ENCODE measurements at regions not wholly inside any gene's neighbourhood (a gene's known extent, or its start where the extent isn't known, plus 50 kb on each side); places are given as distances from the start of the nearest gene placed in this dataset.

DNA sequence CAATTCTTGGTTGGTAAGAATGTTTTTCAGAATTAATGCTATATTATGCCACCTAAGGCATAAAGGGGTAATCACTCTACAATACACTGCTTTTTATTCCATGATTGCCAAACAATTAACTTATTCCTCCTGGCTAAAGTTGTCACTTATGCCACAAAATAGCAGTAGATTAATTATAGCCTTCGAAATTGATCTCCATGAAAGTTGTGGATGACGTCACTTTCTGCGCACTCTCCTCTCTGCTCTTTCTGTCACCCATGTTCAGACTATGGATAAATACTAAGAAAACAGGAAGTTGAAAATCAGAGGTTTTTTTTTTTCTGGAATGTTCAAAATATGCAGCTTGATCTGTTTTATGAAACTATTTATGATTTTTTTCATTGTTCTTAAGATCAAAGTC lies 790.1 kb upstream of the CNTN5 start:
- DNase-seq (ENCODE audit: low read depth) = no peak
- TF ChIP-seq, protein P1, sequence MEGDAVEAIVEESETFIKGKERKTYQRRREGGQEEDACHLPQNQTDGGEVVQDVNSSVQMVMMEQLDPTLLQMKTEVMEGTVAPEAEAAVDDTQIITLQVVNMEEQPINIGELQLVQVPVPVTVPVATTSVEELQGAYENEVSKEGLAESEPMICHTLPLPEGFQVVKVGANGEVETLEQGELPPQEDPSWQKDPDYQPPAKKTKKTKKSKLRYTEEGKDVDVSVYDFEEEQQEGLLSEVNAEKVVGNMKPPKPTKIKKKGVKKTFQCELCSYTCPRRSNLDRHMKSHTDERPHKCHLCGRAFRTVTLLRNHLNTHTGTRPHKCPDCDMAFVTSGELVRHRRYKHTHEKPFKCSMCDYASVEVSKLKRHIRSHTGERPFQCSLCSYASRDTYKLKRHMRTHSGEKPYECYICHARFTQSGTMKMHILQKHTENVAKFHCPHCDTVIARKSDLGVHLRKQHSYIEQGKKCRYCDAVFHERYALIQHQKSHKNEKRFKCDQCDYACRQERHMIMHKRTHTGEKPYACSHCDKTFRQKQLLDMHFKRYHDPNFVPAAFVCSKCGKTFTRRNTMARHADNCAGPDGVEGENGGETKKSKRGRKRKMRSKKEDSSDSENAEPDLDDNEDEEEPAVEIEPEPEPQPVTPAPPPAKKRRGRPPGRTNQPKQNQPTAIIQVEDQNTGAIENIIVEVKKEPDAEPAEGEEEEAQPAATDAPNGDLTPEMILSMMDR (conservative IDR thresholded peaks at IDR 0.05; ENCODE audit: low read depth, low read length) = no peak
- no peak overlapping the region for H3K4me3 ChIP-seq (ENCODE audit: low read depth, low read length)

DNA sequence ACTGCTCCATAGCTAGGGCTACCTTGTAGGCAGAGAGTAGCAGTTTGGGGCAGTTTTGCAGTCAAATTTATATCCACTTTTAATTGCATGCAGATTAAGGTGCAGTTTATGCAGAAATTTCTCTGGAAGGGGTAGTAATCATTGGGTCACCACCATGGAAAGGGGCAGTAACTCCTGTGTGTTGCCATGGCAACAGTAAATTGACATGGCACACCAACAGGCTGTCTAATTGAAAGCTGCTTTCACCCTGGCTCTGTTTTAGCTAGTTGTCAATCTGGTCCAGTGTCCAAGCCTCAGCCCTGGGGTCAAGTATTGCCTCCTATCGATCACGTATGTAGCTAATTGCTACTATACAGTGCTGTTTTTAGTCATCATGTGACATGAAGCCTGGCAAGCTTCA lies 786.1 kb upstream of the CNTN5 start:
- TF ChIP-seq, protein P1 (conservative IDR thresholded peaks at IDR 0.05; ENCODE audit: low read depth, low read length) = no peak
- no peak for DNase-seq (ENCODE audit: low read depth)
- H3K4me3 ChIP-seq (ENCODE audit: low read depth, low read length) = no peak overlapping the region

DNA sequence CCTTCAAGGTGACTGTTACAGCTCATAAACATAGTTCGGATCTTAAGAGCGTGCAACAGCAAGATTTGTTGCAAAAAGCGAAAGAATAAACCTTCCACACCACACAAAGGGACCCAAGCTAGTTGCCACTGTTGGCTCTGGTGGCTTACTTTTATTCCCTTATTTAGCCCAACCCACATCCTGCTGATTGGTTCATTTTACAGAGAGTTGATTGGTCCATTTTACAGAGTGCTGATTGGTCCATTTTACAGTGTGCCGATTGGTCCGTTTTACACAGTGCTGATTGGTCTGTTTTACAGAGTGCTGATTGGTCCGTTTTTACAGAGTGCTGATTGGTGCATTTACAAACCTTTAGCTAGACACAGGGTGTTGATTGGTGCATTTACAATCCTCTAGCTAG lies 776.9 kb upstream of the CNTN5 start:
- TF ChIP-seq, protein P1 (conservative IDR thresholded peaks at IDR 0.05; ENCODE audit: low read depth, low read length) = no peak
- DNase-seq (ENCODE audit: low read depth) = no peak
- H3K4me3 ChIP-seq (ENCODE audit: low read depth, low read length) = no peak overlapping the region

DNA sequence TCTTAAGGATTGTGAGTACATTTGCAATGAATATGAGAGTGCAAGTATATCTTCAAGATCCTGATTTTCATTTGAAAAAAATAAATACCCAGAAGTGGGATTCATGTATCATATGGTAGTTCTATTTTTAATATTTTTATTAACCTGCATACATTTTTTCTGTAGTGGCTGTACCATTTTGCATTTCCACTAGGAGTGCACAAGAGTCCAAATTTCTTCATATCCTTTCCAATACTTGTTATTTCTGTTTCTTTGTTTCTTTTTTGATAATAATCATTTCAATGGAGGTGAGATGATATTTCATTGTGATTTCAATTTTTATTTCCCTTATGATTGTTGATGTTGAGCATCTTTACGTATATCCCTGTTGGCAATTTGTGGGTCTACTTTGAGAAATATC lies 759.8 kb upstream of the CNTN5 start:
- TF ChIP-seq, protein P1 (conservative IDR thresholded peaks at IDR 0.05; ENCODE audit: low read depth, low read length) = peak; percentile 15
- no peak for DNase-seq (ENCODE audit: low read depth)
- no peak overlapping the region for H3K4me3 ChIP-seq (ENCODE audit: low read depth, low read length)

DNA sequence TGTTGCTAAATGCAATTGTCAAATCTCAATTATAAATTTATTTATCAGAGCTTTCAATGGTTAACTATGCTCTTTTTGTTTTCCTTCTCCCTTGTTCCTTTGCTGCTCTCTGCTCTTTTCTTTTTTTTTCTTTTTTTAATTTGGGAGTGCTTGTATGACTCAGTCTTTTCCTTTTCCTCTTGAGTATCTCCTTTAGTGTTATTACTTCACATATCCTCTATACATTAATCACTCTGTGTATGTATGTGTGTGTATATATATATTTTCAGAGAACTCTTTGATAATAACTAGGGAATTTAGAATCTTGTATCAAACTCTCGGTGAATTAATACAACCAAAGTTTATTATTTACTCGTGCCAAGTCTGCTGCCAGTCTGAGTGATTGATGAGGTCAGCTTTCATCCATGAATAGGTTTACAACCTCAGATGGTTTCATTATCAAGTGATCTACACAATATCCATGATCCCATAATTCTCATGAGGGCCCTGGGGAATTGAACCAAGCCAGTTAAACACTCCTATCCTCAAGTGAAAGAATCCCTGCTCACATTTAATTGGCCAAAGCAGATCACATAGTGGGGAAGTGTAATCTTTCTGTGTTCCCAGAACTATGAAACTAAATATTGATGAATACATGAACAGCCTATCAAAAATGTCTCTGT lies 743.4 kb upstream of the CNTN5 start:
- TF ChIP-seq, protein P1 (conservative IDR thresholded peaks at IDR 0.05; ENCODE audit: low read depth, low read length) = no peak
- DNase-seq (ENCODE audit: low read depth) = no peak
- H3K4me3 ChIP-seq (ENCODE audit: low read depth, low read length) = no peak overlapping the region

DNA sequence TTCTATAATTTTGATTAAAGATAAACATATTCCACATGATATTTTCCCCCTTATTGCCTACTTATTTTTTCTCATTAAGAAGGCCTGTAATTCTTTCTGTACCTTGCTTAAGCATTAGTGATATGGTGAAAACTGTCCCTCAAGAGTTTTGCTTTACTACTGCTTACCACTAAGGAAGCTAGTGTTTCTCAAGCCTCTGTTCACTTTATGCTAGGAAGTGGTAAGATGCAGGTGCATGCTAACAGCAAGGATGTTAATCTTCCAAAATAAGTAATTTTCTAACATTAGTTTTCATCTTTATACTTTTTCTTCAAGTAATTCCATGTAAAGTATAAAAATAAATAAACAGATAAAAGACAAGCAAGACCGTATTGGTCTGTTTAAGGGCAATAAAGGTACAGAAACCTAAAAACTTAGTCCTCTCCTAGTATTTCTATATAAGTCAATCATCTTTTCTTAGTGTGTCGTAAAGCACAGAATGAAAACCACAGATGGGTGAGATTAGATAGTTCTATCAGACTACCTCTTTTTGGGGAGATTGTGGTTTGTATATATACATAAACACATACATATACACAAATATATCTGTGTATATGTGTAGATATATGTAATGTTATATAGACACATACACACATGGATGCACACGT lies 731.0 kb upstream of the CNTN5 start:
- TF ChIP-seq, protein P1 (conservative IDR thresholded peaks at IDR 0.05; ENCODE audit: low read depth, low read length) = no peak
- no peak for DNase-seq (ENCODE audit: low read depth)

More for the DNA sequence above, 731.0 kb upstream of the CNTN5 start:
- no peak overlapping the region for H3K4me3 ChIP-seq (ENCODE audit: low read depth, low read length)
